ENCODE measurements at regions not wholly inside any gene's neighbourhood (a gene's known extent, or its start where the extent isn't known, plus 50 kb on each side); places are given as distances from the start of the nearest gene placed in this dataset.

GRCh38 chr5:115461506-115462290 is 82.9 kb downstream of the FEM1C start:
- no peak for TF ChIP-seq POLR2AphosphoS5 (IDR thresholded peaks at IDR 0.05)
- TF ChIP-seq CTCF (IDR thresholded peaks at IDR 0.05): no peak
- TF ChIP-seq EP300 (IDR thresholded peaks at IDR 0.05): no peak

Measured in upper lobe of left lung (tissue), 4 donors.